GM19463 (cell line): ENCODE measurements at regions not wholly inside any gene's neighbourhood (a gene's known extent, or its start where the extent isn't known, plus 50 kb on each side); places are given as distances from the start of the nearest gene placed in this dataset.
"Not testable (repeated sequence)": the region's sequence is repeated elsewhere in the genome, so short reads cannot be mapped to it uniquely, and the experiment has no call there.

Experiments
- ATAC-seq: cut with Tn5 transposase; IDR thresholded peaks from one replicate; pipeline ENCODE4 v1.9.1; 2021; ENCODE audit warnings: mild to moderate bottlenecking, moderate library complexity; ENCODE audit not compliant: unreplicated experiment

DNA sequence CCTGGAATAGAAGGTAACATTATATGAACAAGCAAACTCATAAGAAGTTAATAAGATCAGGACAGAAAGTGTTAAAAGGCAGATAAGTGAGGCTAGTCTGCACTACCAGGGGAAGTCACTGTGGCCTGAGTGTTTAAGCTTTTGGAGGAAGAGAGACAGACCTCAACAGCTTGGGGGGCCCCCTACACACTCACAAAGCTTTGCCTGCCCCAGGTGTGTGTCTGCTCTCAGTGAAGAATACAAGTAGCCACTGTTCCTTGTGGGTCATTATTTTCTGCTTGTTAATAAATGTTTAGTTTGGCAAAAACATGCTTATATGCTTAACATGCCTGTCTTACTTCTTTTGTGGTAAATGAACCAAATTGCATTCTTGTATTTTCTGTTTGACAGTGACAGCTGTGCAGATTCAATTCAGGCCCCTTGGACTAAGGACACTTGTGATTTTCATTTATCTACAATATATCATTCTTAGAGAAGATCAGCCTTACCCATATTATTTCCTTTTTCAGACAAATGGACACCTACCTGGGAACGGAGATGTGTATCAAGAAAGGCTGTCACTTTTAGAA, 50.7 kb upstream of the C12orf71 start:
- ATAC-seq, result no peak

DNA sequence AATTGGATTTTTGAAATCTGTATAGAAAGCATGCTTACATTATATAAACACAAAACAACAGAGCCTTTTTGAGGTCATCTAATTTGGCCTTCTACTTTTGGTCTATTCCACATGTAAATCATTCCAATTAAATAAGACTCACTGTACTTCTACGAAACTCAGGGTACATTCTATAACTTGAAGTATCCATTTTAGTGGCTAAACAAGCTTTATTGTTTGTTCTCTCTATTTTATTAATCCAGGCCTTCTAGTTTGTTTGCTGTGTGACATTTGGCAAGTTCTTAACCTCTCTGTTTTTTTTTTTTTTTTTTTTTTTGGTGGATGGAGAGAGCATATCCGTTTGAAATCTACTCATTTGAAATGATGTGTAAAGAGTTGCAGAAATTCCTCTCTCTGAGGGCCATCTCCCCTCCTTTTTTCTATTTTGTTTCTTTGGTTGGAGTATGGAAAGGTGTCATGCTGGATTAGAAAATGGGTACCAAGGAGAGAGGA, 58.1 kb upstream of the C12orf71 start:
- ATAC-seq, result no peak

DNA sequence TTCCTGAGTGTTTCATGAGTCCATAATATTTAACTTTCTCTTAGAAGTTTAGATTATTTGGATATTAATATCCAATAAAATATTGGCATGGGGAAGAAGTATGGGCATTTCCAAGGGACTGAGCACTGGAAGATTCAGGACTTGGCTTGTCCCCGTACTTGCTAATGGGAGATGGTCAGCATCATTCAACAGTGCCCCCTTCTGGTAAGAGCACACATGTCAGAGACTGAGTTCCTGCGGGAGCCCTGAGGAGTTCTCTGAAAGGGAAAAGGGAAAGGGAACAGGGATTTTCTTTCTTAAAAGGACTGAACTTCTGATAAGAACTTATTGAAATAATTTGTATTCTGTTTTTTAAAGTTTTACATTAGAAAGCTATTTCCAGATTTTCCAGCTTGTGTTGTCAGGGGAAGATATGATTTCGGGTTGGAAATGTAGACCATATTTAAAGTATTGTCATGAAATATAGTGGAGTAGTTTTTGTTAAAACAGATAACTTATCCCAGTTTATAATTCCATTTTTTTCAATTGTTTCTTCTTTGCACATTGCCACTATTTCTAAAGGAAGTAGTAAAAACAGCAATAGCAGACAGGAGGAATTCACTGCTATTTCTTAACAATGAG, 59.8 kb upstream of the C12orf71 start:
- no peak for ATAC-seq

DNA sequence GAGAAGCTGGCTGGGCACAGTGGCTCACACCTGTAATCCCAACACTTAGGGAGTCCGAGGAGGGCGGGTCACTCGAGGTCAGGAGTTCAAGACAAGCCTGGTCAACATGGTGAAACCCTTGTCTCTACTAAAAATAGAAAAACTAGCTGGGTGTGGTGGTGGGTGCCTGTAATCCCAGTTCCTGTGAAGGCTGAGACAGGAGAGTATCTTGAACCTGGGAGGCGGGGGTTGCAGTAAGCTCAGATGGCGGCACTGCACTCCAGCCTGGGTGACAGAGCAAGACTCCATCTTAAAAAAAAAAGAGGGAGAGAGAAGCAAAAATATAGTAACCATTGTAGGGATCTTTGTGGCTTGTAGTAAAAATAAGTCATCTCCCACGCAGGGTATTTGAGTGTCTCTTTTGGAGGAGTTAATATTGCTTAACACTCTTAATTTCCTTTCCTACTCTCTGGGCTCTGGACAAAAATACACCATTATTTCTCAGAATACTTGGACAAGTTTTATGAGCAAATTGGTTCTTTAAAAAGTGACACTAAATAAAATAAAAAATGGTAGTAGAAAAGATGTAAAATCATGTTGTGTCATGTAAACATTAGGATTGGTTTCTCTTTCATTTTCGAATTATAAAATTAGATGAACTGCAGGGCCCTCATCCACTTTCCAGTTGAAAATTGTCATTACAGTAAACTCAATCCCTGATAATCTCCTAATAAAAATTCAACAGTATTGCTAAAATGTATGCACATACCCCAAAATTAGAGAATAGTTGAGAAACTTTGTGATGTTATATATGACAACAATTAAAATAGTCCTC, 61.1 kb upstream of the C12orf71 start:
- ATAC-seq, result no peak

DNA sequence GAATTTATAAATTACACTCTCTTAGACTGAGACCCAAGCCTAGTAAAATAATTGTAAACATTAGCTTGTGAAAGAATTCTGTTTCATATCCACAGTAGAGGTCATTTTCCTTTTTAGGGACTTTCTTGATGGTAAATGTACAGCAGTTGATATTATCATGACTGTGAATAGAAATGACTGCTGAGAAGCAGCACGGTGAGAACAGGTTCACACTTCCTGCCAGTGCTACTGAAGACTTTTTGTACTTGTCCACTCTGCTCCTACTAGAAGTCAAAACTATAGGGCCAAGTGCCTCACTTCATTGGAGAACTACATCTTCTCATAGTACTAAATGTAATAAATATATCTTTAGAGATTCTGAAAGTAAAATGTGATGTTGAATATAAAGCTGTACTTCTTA, 63.3 kb upstream of the C12orf71 start:
- not testable (repeated sequence) for ATAC-seq

DNA sequence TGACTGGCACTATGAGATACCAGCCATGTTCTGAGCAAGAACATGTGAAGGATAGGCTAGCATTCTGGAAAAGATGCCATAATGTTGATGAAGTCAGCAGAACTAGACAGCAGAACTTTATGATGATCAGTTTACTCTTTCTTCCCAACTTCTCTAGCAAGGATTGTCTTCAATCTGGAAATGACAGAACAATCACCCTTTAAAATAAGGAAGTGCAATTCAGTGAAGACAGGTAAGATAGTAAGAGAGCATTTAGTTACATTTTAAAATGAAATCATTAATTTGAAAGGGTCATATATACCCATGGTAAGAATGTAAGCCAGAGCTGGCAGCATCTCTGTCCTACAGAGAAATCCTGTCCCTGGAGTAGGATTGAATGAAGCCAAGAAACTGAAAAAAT, 66.0 kb upstream of the C12orf71 start:
- no peak for ATAC-seq

DNA sequence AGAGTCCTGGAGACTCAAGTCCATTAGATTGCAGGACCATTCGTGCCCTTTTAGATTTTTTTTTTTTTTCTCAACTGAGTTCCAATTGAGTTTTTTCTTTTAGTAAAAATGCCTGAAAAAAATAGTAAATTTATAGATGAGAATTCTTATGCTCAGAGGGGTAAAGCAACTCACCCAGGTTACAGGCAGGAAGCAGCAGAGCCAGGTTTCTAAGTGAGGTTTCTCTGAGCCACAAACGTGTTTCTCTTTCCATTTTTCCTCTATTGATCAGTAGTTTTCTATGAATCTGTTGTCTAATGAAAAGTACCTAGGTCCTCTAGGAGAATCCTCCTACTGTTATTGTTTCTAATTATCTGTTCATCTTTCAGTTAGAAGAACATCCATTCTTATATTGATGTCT, 66.4 kb upstream of the C12orf71 start:
- no peak for ATAC-seq

DNA sequence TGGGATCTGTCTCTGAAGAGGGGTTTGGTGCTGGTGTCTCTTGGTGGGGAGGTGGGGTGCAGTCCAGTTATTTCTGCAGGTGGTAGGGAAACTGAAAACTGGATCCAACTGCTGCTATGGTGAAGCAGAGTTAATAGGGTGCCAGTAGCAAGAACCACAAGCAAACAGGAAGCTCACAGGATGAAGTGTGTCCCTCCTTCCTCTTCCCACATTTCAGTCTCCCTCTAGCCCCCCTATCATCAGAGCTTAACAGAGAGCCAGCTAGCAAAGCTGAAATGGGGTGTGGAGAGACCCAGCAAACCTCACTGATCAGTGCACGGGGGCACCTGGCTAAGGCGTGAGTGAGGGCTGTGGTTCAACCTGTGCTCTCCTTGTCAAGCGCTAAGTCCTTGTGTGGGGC, 69.1 kb upstream of the C12orf71 start:
- ATAC-seq, result no peak

DNA sequence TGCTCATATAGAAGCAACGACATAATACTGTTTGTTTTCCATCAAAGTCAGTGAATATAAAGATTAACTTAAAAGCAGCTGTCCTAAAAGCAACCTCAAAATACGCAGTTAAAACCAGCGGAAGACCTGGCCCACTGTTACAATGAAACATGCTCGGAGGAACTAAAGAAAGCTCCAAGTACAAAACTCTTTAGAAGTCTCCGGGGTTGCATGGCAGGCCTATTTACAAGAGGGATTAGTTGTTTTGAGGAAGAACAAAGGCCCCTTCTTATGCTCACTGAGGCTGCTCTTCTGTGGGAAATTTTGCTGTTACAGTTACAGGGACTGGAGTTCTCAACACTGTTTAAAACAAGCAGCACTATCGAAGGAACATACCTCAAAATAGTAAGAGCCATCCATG, 75.9 kb upstream of the C12orf71 start:
- no peak for ATAC-seq

DNA sequence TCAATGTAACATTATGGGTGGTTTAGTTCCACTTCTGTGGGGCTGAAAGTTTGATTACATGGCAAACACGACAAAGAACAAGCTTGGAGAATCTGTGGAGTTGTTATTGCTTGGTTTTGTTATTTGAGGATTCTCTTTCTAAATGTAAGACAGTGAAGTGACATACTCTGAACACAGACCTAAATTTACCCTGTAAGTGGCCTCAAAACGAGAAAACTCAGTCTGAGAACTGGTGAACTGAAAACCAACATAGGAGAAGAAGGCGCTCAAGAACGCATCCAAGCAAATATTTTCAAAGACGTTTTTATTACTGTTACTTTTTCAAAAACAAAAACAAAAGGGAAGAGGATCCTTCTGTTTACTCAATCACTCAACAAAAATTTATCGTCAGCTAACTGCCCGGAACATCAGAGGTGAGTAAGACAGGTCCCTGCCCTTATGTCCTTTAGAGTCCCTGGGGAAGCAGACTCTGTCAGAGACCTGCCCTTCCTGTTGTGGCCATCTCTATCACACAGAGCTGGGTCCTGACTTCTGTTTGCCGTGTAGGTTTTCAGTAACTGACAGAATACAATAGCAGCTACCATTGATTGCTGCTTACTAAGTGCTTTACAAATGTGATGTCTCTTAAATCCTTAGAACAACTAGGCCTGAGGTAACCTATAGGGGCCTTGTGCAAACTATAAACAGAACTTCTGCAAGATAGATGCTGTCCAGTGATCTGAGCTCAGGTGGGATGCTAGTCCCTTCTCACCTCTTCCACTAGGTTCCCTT, 79.3 kb upstream of the C12orf71 start:
- no peak for ATAC-seq

DNA sequence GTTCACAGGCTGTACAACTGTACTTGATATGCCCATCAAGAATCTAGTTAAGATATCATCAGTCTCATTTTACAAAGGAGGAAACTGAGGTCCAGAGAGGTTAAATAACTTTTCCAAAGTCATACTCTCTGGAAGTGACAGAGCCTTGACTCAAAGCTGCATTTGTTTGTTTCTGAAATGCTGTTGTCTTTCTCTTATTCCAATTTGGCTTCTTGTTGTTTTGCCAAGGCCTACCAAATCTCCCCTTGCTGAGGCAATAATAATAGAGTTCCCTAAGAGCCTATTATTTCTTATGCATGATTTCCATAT, 79.8 kb upstream of the C12orf71 start:
- ATAC-seq, result no peak

DNA sequence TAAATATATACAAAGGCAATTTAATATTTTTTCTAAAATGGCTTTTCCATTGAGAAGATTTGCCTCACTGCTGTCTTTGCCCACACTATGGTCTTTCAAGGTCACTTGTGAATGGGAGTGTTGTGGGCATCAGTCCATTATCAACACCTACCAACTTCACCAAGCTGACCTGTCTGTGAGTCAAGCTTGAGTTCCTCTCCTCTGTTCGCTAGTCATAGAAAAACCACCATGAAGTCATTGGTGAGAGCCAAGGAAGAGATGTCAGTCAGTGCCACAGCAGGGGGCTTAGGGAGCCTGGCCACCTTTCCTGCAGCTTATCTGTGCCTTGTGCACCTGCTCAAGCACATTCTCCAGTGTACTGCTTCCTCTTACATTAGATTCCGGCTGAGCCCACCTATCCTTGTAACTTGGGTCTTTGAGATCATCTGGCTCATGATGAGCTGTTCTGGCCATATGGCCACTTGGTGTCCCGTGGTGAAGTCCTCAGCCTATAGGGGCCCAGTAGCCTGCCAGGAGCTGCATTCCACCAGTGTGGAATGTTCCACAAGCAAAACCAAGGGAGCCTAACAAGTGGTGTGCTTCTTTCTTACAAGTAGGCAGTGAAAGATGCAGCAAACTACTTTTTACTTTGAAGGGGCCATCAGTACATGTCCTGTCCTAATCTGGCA, 80.8 kb upstream of the C12orf71 start:
- ATAC-seq, result no peak

DNA sequence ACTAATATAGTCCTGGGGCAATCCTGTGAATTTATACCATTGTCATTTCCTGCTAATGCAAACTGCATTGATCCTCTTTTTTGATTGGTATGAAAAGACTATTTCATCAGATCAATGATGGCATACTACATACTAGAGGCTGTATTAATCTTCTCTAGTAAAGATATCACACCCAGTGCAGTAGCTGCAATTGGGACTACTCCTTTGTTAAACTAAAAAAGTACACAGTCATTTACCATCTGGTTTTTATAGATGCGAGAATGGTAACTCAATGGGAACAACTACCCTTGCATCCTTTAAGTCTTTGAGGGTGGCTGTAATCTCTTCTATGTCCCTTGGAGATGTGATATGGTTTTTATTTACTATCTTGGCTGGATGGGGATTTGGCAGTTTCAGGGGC, 80.2 kb upstream of the STK38L start:
- ATAC-seq, result no peak

DNA sequence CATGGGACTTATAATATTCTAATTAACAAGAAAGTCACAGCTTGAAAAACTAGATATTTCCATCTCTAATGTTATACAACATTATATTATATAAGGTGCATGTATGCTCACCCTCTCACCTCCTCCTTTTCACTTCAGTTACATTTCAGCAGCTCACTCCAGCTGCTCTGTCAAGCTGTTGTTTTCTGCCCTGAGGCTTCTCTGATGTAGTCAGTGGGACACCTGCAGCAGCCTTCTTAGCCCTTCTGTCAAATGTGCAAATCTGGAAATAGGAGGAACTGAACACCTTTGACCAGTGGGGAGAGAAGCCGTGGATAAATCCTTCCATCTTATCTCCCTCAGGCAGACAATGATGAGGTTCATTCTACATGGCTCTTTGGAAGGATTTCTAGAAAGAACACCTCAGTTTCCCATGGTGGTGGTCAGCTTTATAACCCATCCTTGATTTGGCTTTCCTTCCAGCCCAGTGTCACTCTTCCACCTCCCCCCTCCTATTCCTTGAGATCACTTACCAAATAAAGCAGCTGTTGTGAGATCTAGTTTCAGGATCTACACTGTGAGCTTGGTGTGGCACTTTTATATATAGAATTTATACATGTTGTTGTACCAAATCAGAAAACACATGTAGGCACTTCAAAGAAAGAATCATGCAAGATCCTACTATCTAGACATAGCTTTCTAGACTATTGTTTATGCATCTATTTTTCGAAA, 79.6 kb upstream of the STK38L start:
- no peak for ATAC-seq

DNA sequence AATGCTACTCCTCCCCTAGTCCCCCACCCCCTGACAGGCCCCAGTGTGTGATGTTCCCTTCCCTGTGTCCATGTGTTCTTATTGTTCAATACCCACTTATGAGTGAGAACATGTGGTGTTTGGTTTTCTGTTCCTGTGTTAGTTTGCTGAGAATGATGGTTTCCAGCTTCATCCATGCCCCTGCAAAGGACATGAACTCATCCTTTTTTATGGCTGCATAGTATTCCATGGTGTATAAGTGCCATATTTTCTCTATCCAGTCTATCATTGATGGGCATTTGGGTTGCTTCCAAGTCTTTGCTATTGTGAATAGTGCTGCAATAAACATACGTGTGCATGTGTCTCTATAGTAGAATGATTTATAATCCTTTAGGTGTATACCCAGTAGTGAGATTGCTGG, 78.1 kb upstream of the STK38L start:
- ATAC-seq, result not testable (repeated sequence)

DNA sequence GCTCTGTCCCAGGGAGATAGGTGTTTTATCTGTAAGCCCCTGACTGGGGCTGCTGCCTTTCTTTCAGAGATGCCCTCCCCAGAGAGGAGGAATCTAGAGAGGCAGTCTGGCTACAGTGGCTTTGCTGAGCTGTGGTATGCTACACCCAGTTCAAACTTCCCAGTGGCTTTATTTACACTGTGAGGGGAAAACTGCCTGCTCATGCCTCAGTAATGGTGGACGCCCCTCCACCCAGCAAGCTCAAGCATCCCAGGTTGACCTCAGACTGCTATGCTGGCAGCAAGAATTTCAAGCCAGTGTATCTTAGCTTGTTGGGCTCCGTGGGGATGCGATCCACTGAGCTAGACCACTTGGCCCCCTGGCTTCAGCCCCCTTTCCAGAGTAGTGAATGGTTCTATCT, 72.6 kb upstream of the STK38L start:
- ATAC-seq, result not testable (repeated sequence)

DNA sequence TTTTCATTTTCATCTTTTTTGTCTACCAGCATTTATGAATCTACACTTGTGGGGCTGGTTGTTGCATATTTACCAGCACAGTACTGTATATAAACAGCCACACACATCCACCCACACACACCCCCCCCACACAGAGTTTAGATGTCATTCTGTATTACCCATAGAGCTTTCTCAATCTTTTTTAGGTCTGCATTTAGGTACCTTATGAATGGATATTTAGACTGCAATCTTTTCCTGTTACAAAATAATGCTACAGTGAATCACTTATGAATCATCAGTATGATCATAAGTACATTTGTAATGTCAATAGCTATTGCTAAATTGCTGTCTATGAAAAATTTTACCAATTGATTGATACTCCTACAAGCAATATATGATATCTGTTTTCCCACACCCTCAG, 67.3 kb upstream of the STK38L start:
- no peak for ATAC-seq

DNA sequence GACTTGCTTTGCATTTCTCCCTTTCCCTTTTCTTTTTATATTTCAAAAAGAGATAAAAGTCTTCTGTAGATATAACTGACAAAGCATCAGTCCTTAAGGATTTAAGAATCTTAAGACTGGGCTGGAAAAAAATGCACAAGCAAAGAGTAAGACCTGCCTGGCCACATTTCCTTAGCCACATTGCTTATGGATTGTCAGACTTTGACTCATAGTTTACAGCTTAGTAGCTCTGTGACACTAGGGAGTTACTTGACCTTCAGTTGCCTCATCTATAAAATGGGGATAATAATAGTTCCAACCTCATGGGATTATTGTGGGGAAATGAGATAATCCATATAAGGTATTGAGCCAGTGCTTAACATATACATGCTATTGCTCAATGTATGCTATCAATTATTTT, 66.4 kb upstream of the STK38L start:
- ATAC-seq, result no peak

DNA sequence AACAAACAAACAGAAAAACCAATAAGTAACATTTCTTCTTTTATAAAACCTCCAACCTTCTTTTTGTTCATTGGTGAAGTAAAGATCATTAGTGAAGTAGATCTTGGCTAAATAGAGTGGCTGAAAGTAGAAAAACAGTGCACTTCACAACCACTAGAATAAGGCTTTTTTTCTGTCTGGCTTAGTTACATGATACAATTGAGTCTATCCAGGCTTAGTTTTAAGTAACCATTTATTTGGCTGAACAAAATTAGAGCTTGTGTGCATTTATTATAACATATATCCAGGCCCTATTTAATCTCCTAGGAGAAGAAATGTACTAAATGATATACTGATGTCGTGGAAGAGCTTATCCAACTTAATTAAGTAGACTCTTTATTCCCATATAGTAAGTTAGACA, 65.8 kb upstream of the STK38L start:
- no peak for ATAC-seq

DNA sequence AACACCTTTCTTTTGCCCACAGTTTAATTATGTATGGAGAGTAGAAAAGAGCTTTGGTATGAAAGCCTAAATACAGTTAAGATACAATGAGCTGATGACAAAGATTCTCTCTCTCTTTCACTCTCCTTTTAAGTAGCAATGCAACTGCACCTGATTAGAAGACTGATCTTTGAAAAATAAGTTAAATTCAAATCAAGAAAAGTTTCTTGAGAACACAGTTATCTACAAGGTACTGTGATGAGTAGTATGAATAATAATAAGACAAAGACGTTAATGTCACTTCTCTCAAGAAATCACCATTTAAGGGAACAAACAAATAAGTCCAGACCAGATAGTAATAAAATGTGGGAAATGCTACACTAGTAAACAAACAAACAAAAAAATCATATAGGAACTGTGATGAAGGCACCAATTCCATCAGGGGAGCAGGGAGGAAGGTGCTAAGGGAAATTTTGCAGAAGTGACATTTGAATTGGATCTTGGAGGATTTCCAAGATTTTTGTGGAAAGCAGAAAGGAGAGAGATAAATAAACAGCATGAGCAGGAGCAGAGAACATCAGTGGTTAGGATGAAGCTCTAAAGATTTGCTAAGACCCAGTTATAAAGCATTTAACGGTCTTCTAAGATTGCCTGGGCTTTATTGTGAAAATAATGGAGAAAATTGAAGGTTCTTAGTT, 65.2 kb upstream of the STK38L start:
- ATAC-seq, result no peak
